Psoas muscle (tissue), 7 donors: ENCODE measurements at regions not wholly inside any gene's neighbourhood (a gene's known extent, or its start where the extent isn't known, plus 50 kb on each side); places are given as distances from the start of the nearest gene placed in this dataset.

Experiments
- ATAC-seq, 4 donors: fragments of 200-7000 bp; cut with Tn5 transposase; one replicate each; pipeline ENCODE4 v1.9.1; 2020; ENCODE audit warnings: moderate library complexity in 3 of 4, mild to moderate bottlenecking in 2 of 4
- DNase-seq, 2 donors: peaks; one replicate each; pipeline ENCODE4 v3.0.0-alpha.2; 2020
- H3K27ac ChIP-seq: fragments of 200-600 bp; one replicate; pipeline ENCODE4 v1.8.0; 2022
- H3K27me3 ChIP-seq, 3 donors: fragments of 200-600 bp in 1 of 3; one replicate each; pipeline versions ENCODE4 v1.6.1 to v1.8.0; 2013 to 2022; ENCODE audit warnings: low read length in 2 of 3, mild to moderate bottlenecking in 2 of 3, moderate library complexity in 1 of 3; ENCODE audit not compliant: insufficient read depth in 3 of 3
- H3K36me3 ChIP-seq, 2 donors: fragments of 200-600 bp in 1 of 2; one replicate each; pipeline versions ENCODE4 v1.6.1 to v1.8.0; 2013 to 2022; ENCODE audit warnings: low read depth in 1 of 2, mild to moderate bottlenecking in 1 of 2, moderate library complexity in 1 of 2; ENCODE audit not compliant: insufficient read depth in 1 of 2
- H3K4me1 ChIP-seq: fragments of 200-600 bp; one replicate; pipeline ENCODE4 v1.8.0; 2022
- H3K4me3 ChIP-seq: fragments of 200-600 bp; one replicate; pipeline ENCODE4 v1.8.0; 2022; ENCODE audit warnings: mild to moderate bottlenecking
- H3K9me3 ChIP-seq: fragments of 200-600 bp; one replicate; pipeline ENCODE4 v1.8.0; 2022
- WGBS, 3 donors: extraction: QIAGEN DNeasy Blood & Tissue Kit; methylation state at CpG; one replicate each; pipeline versions ENCODE4 v1.1.6 to v1.1.7; 2013; 5-methylcytosine and 5-hydroxymethylcytosine counted together
- intact Hi-C, 2 donors: fragments of 100-400 bp; cut with DNase I; formaldehyde crosslinking; loops; one replicate each; pipeline versions ENCODE4 v1.11.0 to v1.14.2; 2022
- TF ChIP-seq, protein P1 (sequence below): fragments of 200-600 bp; IDR thresholded peaks from one replicate; pipeline ENCODE4 v1.8.0; 2022; ENCODE audit warnings: antibody characterized with exemption
- donor health status: healthy with polysubstance abuse.
- donor health status: DM: no; HTN: no; CAD: no; lungs with moderate emphysema.
- donor health status: Bipolar disorder and iron deficiency.
- donor health status: healthy.
- donor health status: DM: yes; HTN: yes; CAD: no.
- donor health status: DM: no; HTN: no; CAD: no.
- donor health status: DM: yes; HTN: yes; CAD: no.

DNA sequence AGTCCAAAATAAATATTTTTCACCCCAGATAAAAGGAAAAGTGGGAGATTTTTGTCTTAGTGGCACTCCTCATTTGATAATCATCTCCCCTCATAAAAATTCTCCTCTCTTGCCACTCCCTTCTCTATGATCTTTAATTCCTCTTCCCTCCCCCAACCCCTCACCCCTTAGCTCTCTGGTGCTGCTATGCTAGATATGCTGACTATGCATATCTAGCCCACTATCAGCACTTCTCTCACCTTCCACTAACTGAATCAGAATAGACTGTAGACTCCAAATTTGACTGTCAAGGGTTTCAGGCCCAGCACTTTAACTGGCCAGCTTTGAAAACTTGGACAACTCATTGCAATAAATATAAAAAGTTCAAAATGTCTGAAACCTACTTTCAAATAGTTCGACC, 254.2 kb downstream of the ETNK1 start:
- intact Hi-C loops = no loop called here
- no peak overlapping the region for H3K4me3 ChIP-seq
- DNase-seq (no peak), ATAC-seq (no peak)
- WGBS, 3 donors = 60 to 72% (median 69%) methylated on average over 1 of the region's 1 CpG
- no peaks in the 10 kb centered on the region for H3K4me1 ChIP-seq
- no peaks in the 10 kb centered on the region for H3K36me3 ChIP-seq
- H3K27me3 ChIP-seq = no peaks in the 10 kb centered on the region
- H3K27ac ChIP-seq = no peak overlapping the region
- TF ChIP-seq, protein P1, sequence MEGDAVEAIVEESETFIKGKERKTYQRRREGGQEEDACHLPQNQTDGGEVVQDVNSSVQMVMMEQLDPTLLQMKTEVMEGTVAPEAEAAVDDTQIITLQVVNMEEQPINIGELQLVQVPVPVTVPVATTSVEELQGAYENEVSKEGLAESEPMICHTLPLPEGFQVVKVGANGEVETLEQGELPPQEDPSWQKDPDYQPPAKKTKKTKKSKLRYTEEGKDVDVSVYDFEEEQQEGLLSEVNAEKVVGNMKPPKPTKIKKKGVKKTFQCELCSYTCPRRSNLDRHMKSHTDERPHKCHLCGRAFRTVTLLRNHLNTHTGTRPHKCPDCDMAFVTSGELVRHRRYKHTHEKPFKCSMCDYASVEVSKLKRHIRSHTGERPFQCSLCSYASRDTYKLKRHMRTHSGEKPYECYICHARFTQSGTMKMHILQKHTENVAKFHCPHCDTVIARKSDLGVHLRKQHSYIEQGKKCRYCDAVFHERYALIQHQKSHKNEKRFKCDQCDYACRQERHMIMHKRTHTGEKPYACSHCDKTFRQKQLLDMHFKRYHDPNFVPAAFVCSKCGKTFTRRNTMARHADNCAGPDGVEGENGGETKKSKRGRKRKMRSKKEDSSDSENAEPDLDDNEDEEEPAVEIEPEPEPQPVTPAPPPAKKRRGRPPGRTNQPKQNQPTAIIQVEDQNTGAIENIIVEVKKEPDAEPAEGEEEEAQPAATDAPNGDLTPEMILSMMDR = no peak
- H3K9me3 ChIP-seq = no peaks in the 10 kb centered on the region

DNA sequence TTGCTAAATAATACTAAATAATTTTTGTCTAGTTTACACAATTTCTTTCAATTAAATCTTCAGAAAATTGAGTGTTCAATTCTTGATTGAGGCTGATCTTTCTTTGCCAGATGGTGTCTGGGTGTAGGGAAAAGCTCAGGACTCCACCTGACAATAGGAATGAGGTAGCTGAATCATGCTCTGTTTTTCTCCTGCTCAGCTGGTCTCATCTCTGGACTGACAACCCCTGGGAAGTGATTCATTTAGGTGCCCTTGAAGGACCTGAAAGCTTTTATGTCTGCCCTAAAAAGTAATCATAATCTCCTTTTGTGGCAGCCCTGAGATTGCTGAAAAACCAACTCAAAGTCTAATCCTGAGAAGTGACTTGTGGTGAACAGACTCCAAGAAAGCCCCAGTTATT, 255.4 kb downstream of the ETNK1 start:
- TF ChIP-seq, protein P1 = no peak
- no peak for DNase-seq

DNA sequence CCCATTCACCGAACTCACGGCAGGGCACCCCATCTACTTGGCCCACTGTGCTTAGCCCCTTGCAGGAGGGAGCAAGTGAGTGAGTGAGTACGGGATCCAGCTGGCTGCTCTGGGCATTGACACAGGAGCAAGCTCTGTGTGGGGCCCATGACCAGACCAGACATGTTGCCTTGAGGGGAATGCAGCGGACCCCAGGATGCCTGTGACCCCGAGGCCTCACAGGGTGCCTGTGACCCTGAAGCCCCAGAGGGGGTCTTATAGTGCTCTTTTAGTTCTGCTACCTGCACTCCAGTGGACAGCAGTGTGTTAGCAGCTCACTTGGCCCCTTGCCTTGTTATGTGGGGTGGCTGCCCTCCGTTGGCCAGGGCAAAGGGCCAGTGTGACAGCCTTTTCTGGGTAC, 255.8 kb downstream of the ETNK1 start:
- Histone ChIP-seq H3K9me3 (no peaks in the 10 kb centered on the region), H3K4me3 (no peak overlapping the region), H3K27ac (no peak overlapping the region), H3K27me3 (no peaks in the 10 kb centered on the region), H3K36me3 (no peaks in the 10 kb centered on the region), H3K4me1 (no peaks in the 10 kb centered on the region)
- 69 to 78% (median 74%) methylated on average over 6 of the region's 6 CpGs for WGBS, 3 donors
- TF ChIP-seq, protein P1 = no peak
- intact Hi-C loops = no loop called here
- no peak for ATAC-seq
- DNase-seq = no peak

More for the DNA sequence above, 255.4 kb downstream of the ETNK1 start:
- ATAC-seq = no peak
- Histone ChIP-seq H3K4me3 (no peak overlapping the region), H3K27ac (no peak overlapping the region), H3K27me3 (no peaks in the 10 kb centered on the region), H3K36me3 (no peaks in the 10 kb centered on the region), H3K9me3 (no peaks in the 10 kb centered on the region), H3K4me1 (no peaks in the 10 kb centered on the region)
- intact Hi-C loops = no loop called here

DNA sequence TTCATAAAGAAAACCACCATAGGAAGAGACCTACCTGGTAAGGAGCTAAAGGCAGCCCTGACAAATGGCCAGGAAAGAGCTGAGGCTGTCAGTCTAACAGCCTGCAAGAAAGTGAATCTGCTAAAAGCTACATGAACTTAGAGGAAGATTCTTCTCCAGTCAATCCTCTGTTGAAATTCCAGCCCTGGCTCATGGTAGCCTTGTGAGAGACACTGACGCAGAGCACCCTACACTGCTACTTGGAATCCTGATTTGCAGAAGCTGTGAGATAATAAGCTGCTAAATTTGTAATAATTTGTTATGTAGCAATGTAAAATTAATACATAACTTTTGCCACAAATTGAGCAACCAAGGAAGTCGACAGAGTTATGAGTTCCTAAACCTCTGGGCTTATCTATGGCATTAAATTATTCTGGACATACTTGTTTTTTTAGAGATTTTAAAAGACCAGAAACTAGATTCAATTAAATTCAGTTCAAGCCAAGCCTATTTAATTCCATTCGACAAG, 257.0 kb downstream of the ETNK1 start:
- ATAC-seq (no peak), DNase-seq (no peak)
- TF ChIP-seq, protein P1 = no peak
- Histone ChIP-seq H3K27ac (no peak overlapping the region), H3K4me1 (no peaks in the 10 kb centered on the region), H3K4me3 (no peak overlapping the region), H3K9me3 (no peaks in the 10 kb centered on the region), H3K36me3 (no peaks in the 10 kb centered on the region), H3K27me3 (no peaks in the 10 kb centered on the region)
- WGBS, 3 donors = 70 to 90% (median 80%) methylated on average over 3 of the region's 3 CpGs
- intact Hi-C loops = no loop called here

DNA sequence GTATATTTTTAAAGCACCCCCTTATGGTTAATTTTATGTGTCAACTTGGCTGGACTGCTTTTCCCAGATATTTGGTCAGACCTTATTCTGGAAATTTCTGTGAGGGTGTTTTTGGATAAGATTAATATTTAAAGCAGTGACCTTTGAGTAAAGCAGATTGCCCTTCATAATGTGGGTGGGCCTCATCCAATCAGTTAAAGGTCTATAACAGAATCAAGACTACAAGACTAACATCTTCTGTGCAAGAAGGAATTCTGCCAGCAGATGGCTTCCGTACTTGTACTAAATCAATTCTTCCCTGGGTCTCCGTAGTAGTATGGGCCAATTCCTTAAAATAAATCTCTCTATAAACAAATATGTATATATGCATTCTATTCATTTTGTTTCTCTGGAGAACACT, 257.6 kb downstream of the ETNK1 start:
- intact Hi-C loops = no loop called here
- Histone ChIP-seq H3K4me3 (no peak overlapping the region), H3K27me3 (no peaks in the 10 kb centered on the region), H3K4me1 (no peaks in the 10 kb centered on the region), H3K36me3 (no peaks in the 10 kb centered on the region), H3K27ac (no peak overlapping the region), H3K9me3 (no peaks in the 10 kb centered on the region)
- DNase-seq (no peak), ATAC-seq (no peak)
- TF ChIP-seq, protein P1 = no peak
- 79 to 84% (median 83%) methylated on average over 2 of the region's 2 CpGs for WGBS, 3 donors
